Natural killer cell treated with Interleukin-12 subunit alpha and Interleukin-12 subunit beta and Interleukin-15 and Interleukin-18, amount 100 ng/mL, for 72 hours (primary cell): ENCODE measurements at regions not wholly inside any gene's neighbourhood (a gene's known extent, or its start where the extent isn't known, plus 50 kb on each side); places are given as distances from the start of the nearest gene placed in this dataset.

Experiments used
- ATAC-seq, 2 donors: fragments of 150-1000 bp; cut with Tn5 transposase in 1 of 2; sonication (Bioruptor Pico), chemical (Tn5 transposase) in 1 of 2; 2 replicates each; pipeline ENCODE4 v1.10.0; 2021
- DNase-seq: peaks from one replicate; pipeline ENCODE4 v3.0.0; 2022; ENCODE audit warnings: low spot score
- H3K27ac Mint-ChIP-seq, 2 donors: 1 replicate in 1 of 2; 2 replicates in 1 of 2; pipeline ENCODE4 v1.8.0; 2022; ENCODE audit warnings: mixed read lengths in 2 of 2, mild to moderate bottlenecking in 1 of 2, moderate library complexity in 1 of 2
- H3K27me3 Mint-ChIP-seq, 2 donors: 1 replicate in 1 of 2; 2 replicates in 1 of 2; pipeline ENCODE4 v1.8.0; 2022; ENCODE audit warnings: mixed read lengths in 2 of 2
- H3K36me3 Mint-ChIP-seq: one replicate; pipeline ENCODE4 v1.8.0; 2022; ENCODE audit warnings: mixed read lengths
- H3K4me1 Mint-ChIP-seq, 2 donors: 1 replicate in 1 of 2; 2 replicates in 1 of 2; pipeline ENCODE4 v1.8.0; 2022; ENCODE audit warnings: low read depth in 2 of 2, mixed read lengths in 2 of 2, mild to moderate bottlenecking in 1 of 2
- H3K4me3 Mint-ChIP-seq: one replicate; pipeline ENCODE4 v1.8.0; 2022; ENCODE audit warnings: mixed read lengths
- H3K9me3 Mint-ChIP-seq: 2 replicates; pipeline ENCODE4 v1.8.0; 2022; ENCODE audit warnings: mixed read lengths

DNA sequence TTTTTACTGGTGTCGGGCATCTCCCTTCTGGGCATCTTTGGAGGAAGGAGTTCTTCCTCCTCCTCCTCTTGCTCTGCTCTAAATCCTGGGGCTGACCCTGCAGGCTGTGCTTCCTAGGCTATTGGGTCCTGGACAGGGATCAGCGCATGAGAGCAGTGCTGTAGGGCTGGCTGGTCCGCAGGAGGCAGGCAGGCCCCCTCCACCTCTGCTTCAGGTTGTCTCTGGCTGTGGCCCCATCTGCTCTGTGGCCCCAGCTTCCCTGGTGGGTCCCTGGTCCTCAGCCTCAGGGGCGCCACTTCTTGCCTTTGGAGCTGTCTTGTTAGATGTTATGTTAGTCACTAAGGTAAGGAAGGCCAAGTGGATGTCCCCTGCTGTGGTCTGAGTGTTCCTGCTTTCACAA lies 237.3 kb upstream of the PITRM1 start:
- Mint-ChIP-seq H3K9me3 (peaks cover 5% of the 10 kb centered on the region), H3K4me3 (no peak overlapping the region), H3K4me1 (peaks cover 4 to 6% of the 10 kb centered on the region in 2 donors), H3K36me3 (peaks cover 6% of the 10 kb centered on the region), H3K27me3 (no peaks in the 10 kb centered on the region), H3K27ac (no peak overlapping the region)
- DNase-seq (no peak), ATAC-seq (no peak)

- Mint-ChIP-seq H3K27me3 (no peaks in the 10 kb centered on the region), H3K4me3 (no peak overlapping the region), H3K4me1 (peaks cover 4 to 6% of the 10 kb centered on the region in 2 donors), H3K36me3 (peaks cover 6% of the 10 kb centered on the region), H3K27ac (no peak overlapping the region), H3K9me3 (peaks cover 5% of the 10 kb centered on the region)
- DNase-seq (no peak), ATAC-seq (no peak)
Observed at GRCh38 chr10:3408603-3409365, 236.2 kb upstream of the PITRM1 start.

- no peak overlapping the region for H3K27ac Mint-ChIP-seq
- H3K4me1 Mint-ChIP-seq: peaks cover 4 to 6% of the 10 kb centered on the region in 2 donors
- no peak for DNase-seq
- peaks cover 6% of the 10 kb centered on the region for H3K36me3 Mint-ChIP-seq
- no peak overlapping the region for H3K4me3 Mint-ChIP-seq
- H3K9me3 Mint-ChIP-seq: peaks cover 5% of the 10 kb centered on the region
- no peaks in the 10 kb centered on the region for H3K27me3 Mint-ChIP-seq
- ATAC-seq: no peak
Observed at GRCh38 chr10:3407208-3407607, 234.6 kb upstream of the PITRM1 start.

DNA sequence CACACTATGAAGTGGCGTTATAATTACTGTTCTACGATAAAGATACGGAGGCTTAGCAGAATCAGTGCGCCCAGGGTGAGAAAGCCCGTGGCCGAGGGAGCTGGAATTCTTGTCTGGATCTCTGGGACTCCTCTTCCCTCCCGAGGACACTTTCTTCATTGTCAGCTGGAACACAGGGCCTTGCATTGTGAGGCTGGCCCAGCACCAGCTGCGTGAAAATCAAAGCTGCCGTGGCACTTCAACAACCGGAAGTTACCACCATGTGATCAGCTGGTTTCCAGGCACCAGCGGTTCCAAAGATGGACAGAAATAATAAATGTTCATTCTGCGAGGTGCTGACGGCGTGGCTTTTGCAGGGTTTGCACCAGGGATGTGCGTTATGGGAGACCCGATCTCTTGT lies 234.0 kb upstream of the PITRM1 start:
- ATAC-seq (no peak), DNase-seq (no peak)
- H3K27ac Mint-ChIP-seq: no peak overlapping the region
- peaks cover 4 to 6% of the 10 kb centered on the region in 2 donors for H3K4me1 Mint-ChIP-seq
- H3K4me3 Mint-ChIP-seq: no peak overlapping the region
- peaks cover 6% of the 10 kb centered on the region for H3K36me3 Mint-ChIP-seq
- peaks cover 0 to under 1% of the 10 kb centered on the region in 2 donors for H3K27me3 Mint-ChIP-seq
- peaks cover 5% of the 10 kb centered on the region for H3K9me3 Mint-ChIP-seq

DNA sequence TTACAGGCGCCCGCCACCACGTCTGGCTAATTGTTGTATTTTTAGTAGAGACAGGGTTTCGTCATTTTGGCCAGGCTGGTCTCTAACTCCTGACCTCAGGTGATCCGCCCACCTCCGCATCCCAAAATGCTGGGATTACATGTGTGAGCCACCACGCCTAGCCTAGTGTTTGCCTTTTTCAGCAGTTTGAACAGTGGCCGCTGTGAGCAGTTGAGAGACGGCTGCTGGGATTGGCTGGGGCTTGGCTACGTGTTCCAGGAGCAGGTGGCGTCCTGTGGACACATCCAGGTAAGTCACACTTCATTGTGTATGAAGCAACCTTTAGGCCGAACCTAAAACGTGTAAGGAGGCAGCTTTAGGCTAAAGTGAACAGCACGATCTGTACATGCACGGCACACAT lies 231.8 kb upstream of the PITRM1 start:
- H3K36me3 Mint-ChIP-seq: no peaks in the 10 kb centered on the region
- peaks cover 4 to 6% of the 10 kb centered on the region in 2 donors for H3K4me1 Mint-ChIP-seq
- no peaks in the 10 kb centered on the region for H3K9me3 Mint-ChIP-seq
- peaks cover 0 to 4% of the 10 kb centered on the region in 2 donors for H3K27me3 Mint-ChIP-seq
- DNase-seq (no peak), ATAC-seq (no peak)
- H3K4me3 Mint-ChIP-seq: no peak overlapping the region
- H3K27ac Mint-ChIP-seq: no peak overlapping the region

GRCh38 chr10:3402187-3402751 lies 229.7 kb upstream of the PITRM1 start:
- H3K4me3 Mint-ChIP-seq: no peak overlapping the region
- H3K27me3 Mint-ChIP-seq: peaks cover 0 to 8% of the 10 kb centered on the region in 2 donors
- H3K27ac Mint-ChIP-seq: no peak overlapping the region
- H3K9me3 Mint-ChIP-seq: no peaks in the 10 kb centered on the region
- peaks cover 0 to under 1% of the 10 kb centered on the region in 2 donors for H3K4me1 Mint-ChIP-seq
- ATAC-seq (no peak), DNase-seq (no peak)
- no peaks in the 10 kb centered on the region for H3K36me3 Mint-ChIP-seq

DNA sequence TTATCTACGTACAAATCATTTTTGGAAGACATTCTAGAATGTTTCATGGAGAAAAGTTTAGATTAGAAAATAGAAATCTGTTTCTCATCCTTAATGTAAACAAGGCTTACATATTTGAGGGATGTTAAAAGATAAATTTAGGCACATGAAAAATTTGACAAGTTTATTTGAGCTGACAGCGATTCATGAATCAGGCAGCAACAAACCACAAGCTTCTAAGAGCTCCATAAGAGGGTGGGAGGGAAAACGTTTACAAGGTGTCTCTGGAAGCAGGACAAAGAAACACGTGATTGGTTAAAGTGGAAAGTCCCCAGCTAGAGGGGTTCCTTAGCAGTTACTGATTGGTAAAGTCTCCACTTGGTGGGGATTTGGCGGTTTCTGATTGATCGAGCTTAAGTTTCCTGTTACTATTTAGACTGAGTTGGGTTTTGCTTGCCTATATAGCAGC lies 228.9 kb upstream of the PITRM1 start:
- peaks cover 0 to 4% of the 10 kb centered on the region in 2 donors for H3K4me1 Mint-ChIP-seq

GRCh38 chr10:3400348-3400747 lies 227.8 kb upstream of the PITRM1 start:
- H3K4me3 Mint-ChIP-seq: no peak overlapping the region
- DNase-seq: no peak
- peaks cover 0 to 10% of the 10 kb centered on the region in 2 donors for H3K27me3 Mint-ChIP-seq
- no peaks in the 10 kb centered on the region for H3K36me3 Mint-ChIP-seq
- ATAC-seq: no peak
- peaks cover 0 to 4% of the 10 kb centered on the region in 2 donors for H3K4me1 Mint-ChIP-seq
- no peak overlapping the region for H3K27ac Mint-ChIP-seq
- H3K9me3 Mint-ChIP-seq: no peaks in the 10 kb centered on the region

More for the DNA sequence above, 228.9 kb upstream of the PITRM1 start:
- H3K4me3 Mint-ChIP-seq: no peak overlapping the region
- H3K9me3 Mint-ChIP-seq: no peaks in the 10 kb centered on the region
- no peak overlapping the region for H3K27ac Mint-ChIP-seq
- no peak for ATAC-seq
- H3K27me3 Mint-ChIP-seq: peaks cover 0 to 10% of the 10 kb centered on the region in 2 donors
- no peaks in the 10 kb centered on the region for H3K36me3 Mint-ChIP-seq
- no peak for DNase-seq

- no peaks in the 10 kb centered on the region for H3K36me3 Mint-ChIP-seq
- H3K4me1 Mint-ChIP-seq: peaks cover 0 to 4% of the 10 kb centered on the region in 2 donors
- H3K4me3 Mint-ChIP-seq: no peak overlapping the region
- no peak for DNase-seq
- H3K27me3 Mint-ChIP-seq: peaks cover 0 to 10% of the 10 kb centered on the region in 2 donors
- H3K27ac Mint-ChIP-seq: no peak overlapping the region
- no peaks in the 10 kb centered on the region for H3K9me3 Mint-ChIP-seq
- ATAC-seq: no peak
Observed at GRCh38 chr10:3399756-3400155, 227.2 kb upstream of the PITRM1 start.

- Mint-ChIP-seq H3K27me3 (peaks cover 2 to 10% of the 10 kb centered on the region in 2 donors), H3K4me1 (peaks cover 0 to 8% of the 10 kb centered on the region in 2 donors), H3K27ac (no peak overlapping the region), H3K4me3 (no peak overlapping the region), H3K9me3 (no peaks in the 10 kb centered on the region), H3K36me3 (no peaks in the 10 kb centered on the region)
- ATAC-seq (no peak), DNase-seq (no peak)
Observed at GRCh38 chr10:3398825-3399646, 226.5 kb upstream of the PITRM1 start.

- peaks cover 10 to 14% of the 10 kb centered on the region in 2 donors for H3K27me3 Mint-ChIP-seq
- no peak overlapping the region for H3K27ac Mint-ChIP-seq
- no peaks in the 10 kb centered on the region for H3K9me3 Mint-ChIP-seq
- no peaks in the 10 kb centered on the region for H3K36me3 Mint-ChIP-seq
- DNase-seq (no peak), ATAC-seq (no peak)
- no peak overlapping the region for H3K4me3 Mint-ChIP-seq
- H3K4me1 Mint-ChIP-seq: peaks cover 0 to 8% of the 10 kb centered on the region in 2 donors
Observed at GRCh38 chr10:3397846-3398245, 225.3 kb upstream of the PITRM1 start.

DNA sequence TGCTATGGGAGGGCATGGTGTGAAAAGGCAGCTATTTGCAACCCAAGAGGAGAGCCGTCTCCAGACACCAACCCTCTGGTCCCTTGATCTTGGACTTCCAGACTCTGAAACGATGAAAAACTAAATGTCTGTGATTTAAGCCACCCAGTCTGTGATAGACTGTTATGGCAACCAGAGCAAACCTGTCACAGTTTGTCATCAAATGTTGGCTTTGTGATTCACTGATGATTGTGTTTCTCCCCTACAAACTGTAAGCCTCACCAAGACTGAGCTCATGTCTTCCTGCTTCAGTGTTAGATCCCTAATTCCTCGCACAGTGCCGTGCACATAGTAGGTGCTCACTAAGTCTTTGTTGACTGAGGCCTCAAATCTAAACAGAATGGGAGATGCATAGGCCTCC lies 224.6 kb upstream of the PITRM1 start:
- no peaks in the 10 kb centered on the region for H3K9me3 Mint-ChIP-seq
- H3K27me3 Mint-ChIP-seq: peaks cover 10 to 14% of the 10 kb centered on the region in 2 donors
- peaks cover 0 to 8% of the 10 kb centered on the region in 2 donors for H3K4me1 Mint-ChIP-seq
- H3K27ac Mint-ChIP-seq: no peak overlapping the region
- no peak for ATAC-seq
- no peak overlapping the region for H3K4me3 Mint-ChIP-seq
- DNase-seq: no peak
- H3K36me3 Mint-ChIP-seq: no peaks in the 10 kb centered on the region

- Mint-ChIP-seq H3K27me3 (peaks cover 14 to 15% of the 10 kb centered on the region in 2 donors), H3K9me3 (no peaks in the 10 kb centered on the region), H3K27ac (no peak overlapping the region), H3K4me1 (peaks cover 0 to 8% of the 10 kb centered on the region in 2 donors), H3K4me3 (no peak overlapping the region), H3K36me3 (no peaks in the 10 kb centered on the region)
- DNase-seq (no peak), ATAC-seq (peak in 1 of 2 donors; percentile 32)
Observed at GRCh38 chr10:3396116-3396515, 223.5 kb upstream of the PITRM1 start.

GRCh38 chr10:3395458-3395861 lies 222.9 kb upstream of the PITRM1 start:
- Mint-ChIP-seq H3K27ac (no peak overlapping the region), H3K9me3 (no peaks in the 10 kb centered on the region), H3K4me3 (no peak overlapping the region), H3K36me3 (no peaks in the 10 kb centered on the region), H3K27me3 (peaks cover 20 to 22% of the 10 kb centered on the region in 2 donors), H3K4me1 (peaks cover 0 to 8% of the 10 kb centered on the region in 2 donors)
- DNase-seq (no peak), ATAC-seq (no peak)
